ENCODE measurements at regions not wholly inside any gene's neighbourhood (a gene's known extent, or its start where the extent isn't known, plus 50 kb on each side); places are given as distances from the start of the nearest gene placed in this dataset.

- no peaks in the 10 kb centered on the region for H3K9me3 ChIP-seq (ENCODE audit: low read length)
- no peaks in the 10 kb centered on the region for H3K79me2 ChIP-seq (ENCODE audit: insufficient read depth, low read length)
- H4K20me1 ChIP-seq (ENCODE audit: insufficient read depth, low read length) = no peaks in the 10 kb centered on the region
- no peak overlapping the region for H3K9ac ChIP-seq (ENCODE audit: insufficient read depth, low read depth, low read length)
- FAIRE-seq = no peak
- intact Hi-C loops (cut with micrococcal nuclease; ENCODE audit: unreplicated experiment) = no loop called here
- BruUV-seq (replicated peaks) = no TSS peak
- H3K4me3 ChIP-seq (replicated peaks in 1 of 3; ENCODE audit: insufficient read depth in 1 of 3, low read depth in 2 of 3, low read length in 3 of 3) = no peak overlapping the region
- no peak overlapping the region for H3K27ac ChIP-seq (ENCODE audit: extremely low read length, insufficient read depth, low read length)
- H3K4me2 ChIP-seq (ENCODE audit: low read depth, low read length) = no peak overlapping the region
- TF ChIP-seq ZNF569 (CRISPR knock-in tag; IDR thresholded peaks at IDR 0.05; ENCODE audit: borderline replicate concordance) (no peak), DPF2 (CRISPR knock-in tag; IDR thresholded peaks at IDR 0.05; ENCODE audit: borderline replicate concordance, low read depth) (no peak), BHLHE40 (IDR thresholded peaks at IDR 0.05; ENCODE audit: low read length) (no peak)
- H3K4me1 ChIP-seq (ENCODE audit: insufficient read depth, low read length) = no peaks in the 10 kb centered on the region
- in situ Hi-C loops (cut with HindIII; ENCODE audit: extremely low pct_ligation_motif_present, low pct_unique_long_range_greater_than_20kb) = no loop called here
- peaks cover 0 to 2% of the 10 kb centered on the region in 2 experiments; a peak in 2 of 5 replicates for H3K27me3 ChIP-seq (ENCODE audit: control insufficient read depth in 1 of 2, insufficient read depth in 2 of 2, low read length in 2 of 2)
- DNase-seq (ENCODE audit: low spot score) = no peak
- 85% methylated on average over 6 of the region's 9 CpGs for WGBS (ENCODE audit: low lambda C conversion rate)
- CTCF ChIA-PET (ENCODE audit: low intra/inter-chr PET ratio, low total read pairs) = no interaction called here
- no peak overlapping the region for H2AFZ ChIP-seq (ENCODE audit: low read length)
- no peaks in the 10 kb centered on the region for H3K36me3 ChIP-seq (replicated peaks in 1 of 2; ENCODE audit: control insufficient read depth in 1 of 2, insufficient read depth in 2 of 2, low read length in 2 of 2)
- ATAC-seq = no peak
- POLR2A ChIA-PET = no interaction called here
Measured at GRCh38 chr11:116535994-116536393, 236.8 kb downstream of the BUD13 start.

- no peak for DNase-seq (ENCODE audit: low spot score)
- POLR2A ChIA-PET = no interaction called here
- H3K27me3 ChIP-seq (ENCODE audit: control insufficient read depth in 1 of 2, insufficient read depth in 2 of 2, low read length in 2 of 2) = peaks cover 0 to 2% of the 10 kb centered on the region in 2 experiments; a peak in 2 of 5 replicates
- no peak for ATAC-seq
- in situ Hi-C loops (cut with HindIII; ENCODE audit: extremely low pct_ligation_motif_present, low pct_unique_long_range_greater_than_20kb) = no loop called here
- H2AFZ ChIP-seq (ENCODE audit: low read length) = no peak overlapping the region
- H3K4me3 ChIP-seq (replicated peaks in 1 of 3; ENCODE audit: insufficient read depth in 1 of 3, low read depth in 2 of 3, low read length in 3 of 3) = no peak overlapping the region
- H3K27ac ChIP-seq (ENCODE audit: extremely low read length, insufficient read depth, low read length) = no peak overlapping the region
- H3K4me1 ChIP-seq (ENCODE audit: insufficient read depth, low read length) = no peaks in the 10 kb centered on the region
- WGBS (ENCODE audit: low lambda C conversion rate) = 68% methylated on average over 6 of the region's 9 CpGs
- no peaks in the 10 kb centered on the region for H3K36me3 ChIP-seq (replicated peaks in 1 of 2; ENCODE audit: control insufficient read depth in 1 of 2, insufficient read depth in 2 of 2, low read length in 2 of 2)
- intact Hi-C loops (cut with micrococcal nuclease; ENCODE audit: unreplicated experiment) = no loop called here
- FAIRE-seq = no peak
- no peaks in the 10 kb centered on the region for H3K79me2 ChIP-seq (ENCODE audit: insufficient read depth, low read length)
- H3K9ac ChIP-seq (ENCODE audit: insufficient read depth, low read depth, low read length) = no peak overlapping the region
- CTCF ChIA-PET (ENCODE audit: low intra/inter-chr PET ratio, low total read pairs) = no interaction called here
- H3K9me3 ChIP-seq (ENCODE audit: low read length) = no peaks in the 10 kb centered on the region
- no peak for TF ChIP-seq MBD4 (IDR thresholded peaks at IDR 0.05; ENCODE audit: borderline replicate concordance, low read length)
- TF ChIP-seq ZBTB37 (CRISPR knock-in tag; IDR thresholded peaks at IDR 0.05) = no peak
- no peak for TF ChIP-seq ZNF382 (CRISPR knock-in tag; IDR thresholded peaks at IDR 0.05; ENCODE audit: borderline replicate concordance)
- no peak for TF ChIP-seq NFYB (CRISPR knock-in tag; IDR thresholded peaks at IDR 0.05)
- H4K20me1 ChIP-seq (ENCODE audit: insufficient read depth, low read length) = no peaks in the 10 kb centered on the region
- no TSS peak for BruUV-seq (replicated peaks)
- H3K4me2 ChIP-seq (ENCODE audit: low read depth, low read length) = no peak overlapping the region
Measured at GRCh38 chr11:116535120-116535519, 237.7 kb downstream of the BUD13 start.

Measured in HepG2 (cell line).